T-helper 17 cell (primary cell): ENCODE measurements at regions not wholly inside any gene's neighbourhood (a gene's known extent, or its start where the extent isn't known, plus 50 kb on each side); places are given as distances from the start of the nearest gene placed in this dataset.

Experiments
- ATAC-seq: fragments of 150-1000 bp; cut with Tn5 transposase; 2 replicates; pipeline ENCODE4 v1.10.0; 2021; ENCODE audit warnings: mild to moderate bottlenecking, moderate library complexity
- DNase-seq, 3 donors: peaks; one replicate each; pipeline versions ENCODE4 v3.0.0 to v3.0.0-alpha.2; 2020 to 2021
- H3K9me3 ChIP-seq: one replicate; pipeline ENCODE4 v1.7.0; 2013; ENCODE audit warnings: low read length, mild to moderate bottlenecking; ENCODE audit not compliant: control insufficient read depth, poor library complexity, severe bottlenecking
- H3K27ac Mint-ChIP-seq: one replicate; pipeline ENCODE4 v1.8.0; 2022; ENCODE audit warnings: mild to moderate bottlenecking, moderate library complexity, mixed read lengths
- H3K27me3 Mint-ChIP-seq: one replicate; pipeline ENCODE4 v1.8.0; 2022; ENCODE audit warnings: mixed read lengths
- H3K36me3 Mint-ChIP-seq: one replicate; pipeline ENCODE4 v1.8.0; 2022; ENCODE audit warnings: low read depth, mixed read lengths
- H3K4me1 Mint-ChIP-seq: one replicate; pipeline ENCODE4 v1.8.0; 2022; ENCODE audit warnings: mild to moderate bottlenecking, mixed read lengths
- H3K4me3 Mint-ChIP-seq: one replicate; pipeline ENCODE4 v1.8.0; 2022; ENCODE audit warnings: mild to moderate bottlenecking, moderate library complexity, mixed read lengths

GRCh38 chr16:50859628-50860360 lies 117.9 kb downstream of the CYLD start:
- Mint-ChIP-seq H3K27me3 (peaks cover 52% of the 10 kb centered on the region), H3K27ac (no peak overlapping the region), H3K36me3 (peaks cover 7% of the 10 kb centered on the region), H3K4me1 (peaks cover 2% of the 10 kb centered on the region), H3K4me3 (no peak overlapping the region)
- no peaks in the 10 kb centered on the region for H3K9me3 ChIP-seq
- ATAC-seq = no peak
- DNase-seq = no peak

DNA sequence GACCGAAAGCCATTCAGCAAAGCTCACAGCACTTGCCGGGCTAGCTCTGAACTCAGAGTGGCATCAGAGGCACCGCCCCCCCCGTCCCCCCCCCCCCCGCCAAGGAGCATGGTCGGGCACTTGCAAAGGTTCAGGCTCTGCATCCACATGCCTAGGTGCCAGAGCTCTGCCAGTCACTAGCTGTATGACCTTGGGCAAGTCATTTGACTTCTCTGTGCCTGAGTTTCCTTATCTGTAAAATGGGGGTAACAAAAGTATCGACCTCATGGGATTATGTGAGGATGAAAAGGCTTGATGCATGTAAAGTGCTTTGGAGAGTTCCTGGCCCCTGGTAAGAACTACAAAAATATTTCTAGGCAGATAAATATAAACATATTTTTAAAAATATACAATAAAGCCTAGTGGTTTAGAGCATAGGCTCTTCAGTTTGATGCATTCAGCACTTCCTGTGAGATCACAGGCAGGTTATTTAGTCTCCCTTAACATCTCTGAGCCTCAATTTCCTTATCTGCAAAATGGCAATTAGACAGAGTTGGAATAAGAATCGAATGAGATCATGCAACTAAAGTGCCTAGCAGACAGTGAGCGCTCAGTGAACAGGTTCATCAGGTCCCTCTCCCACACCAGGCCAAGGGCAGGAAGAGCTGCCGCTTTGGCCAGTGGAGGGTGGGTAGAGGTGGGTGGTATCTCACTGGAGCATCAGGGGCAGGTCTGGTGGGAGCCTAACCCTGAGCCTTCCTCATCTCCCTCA lies 117.2 kb downstream of the CYLD start:
- DNase-seq (no peak), ATAC-seq (no peak)
- H3K9me3 ChIP-seq = no peaks in the 10 kb centered on the region
- Mint-ChIP-seq H3K4me1 (peaks cover 2% of the 10 kb centered on the region), H3K27me3 (peaks cover 58% of the 10 kb centered on the region), H3K36me3 (peaks cover 9% of the 10 kb centered on the region), H3K27ac (no peak overlapping the region), H3K4me3 (no peak overlapping the region)

DNA sequence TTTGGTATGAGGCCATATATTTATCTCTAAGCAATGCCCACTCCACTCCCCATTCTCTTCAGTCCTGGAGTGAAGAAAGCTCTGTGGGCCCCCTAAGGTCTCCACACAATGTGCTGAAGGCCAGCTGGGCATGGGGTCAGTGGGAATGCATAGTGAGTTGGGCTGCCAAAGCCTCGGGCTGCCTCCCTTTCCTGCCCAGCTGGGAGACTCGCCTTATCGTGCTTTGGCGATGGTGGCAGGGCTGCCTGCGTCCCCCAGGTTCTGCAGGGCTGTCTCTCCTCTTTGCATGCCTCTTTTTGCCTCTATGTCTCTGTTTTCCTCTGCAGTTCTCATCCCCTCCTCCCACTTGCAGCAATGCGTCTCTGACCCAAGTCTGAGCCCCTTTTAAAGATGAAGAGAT lies 116.5 kb downstream of the CYLD start:
- H3K4me3 Mint-ChIP-seq = no peak overlapping the region
- H3K27me3 Mint-ChIP-seq = peaks cover 54% of the 10 kb centered on the region
- no peaks in the 10 kb centered on the region for H3K4me1 Mint-ChIP-seq
- H3K36me3 Mint-ChIP-seq = peaks cover 6% of the 10 kb centered on the region
- H3K9me3 ChIP-seq = no peaks in the 10 kb centered on the region
- DNase-seq (no peak), ATAC-seq (no peak)
- no peak overlapping the region for H3K27ac Mint-ChIP-seq

DNA sequence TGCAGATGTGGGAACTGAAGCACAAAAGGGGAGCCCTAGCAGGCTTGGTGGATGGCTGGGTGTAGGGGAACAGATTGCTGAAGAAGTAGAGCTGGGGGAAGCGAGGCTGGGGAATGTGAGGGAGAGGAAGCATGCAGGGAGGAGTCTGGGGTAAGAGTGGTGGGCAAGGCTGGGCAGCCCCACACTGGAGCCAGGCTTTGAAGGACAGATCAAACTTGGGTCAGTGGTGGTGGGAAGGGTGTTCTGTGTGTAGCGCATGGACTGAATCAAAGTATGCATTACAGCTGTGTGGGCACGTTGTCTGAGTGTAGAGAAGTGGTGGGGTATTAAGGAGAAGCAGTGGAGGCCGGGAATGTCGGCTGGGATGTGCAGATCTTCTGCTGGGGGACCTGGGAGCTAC lies 116.0 kb downstream of the CYLD start:
- ATAC-seq = no peak
- Mint-ChIP-seq H3K27ac (no peak overlapping the region), H3K27me3 (peaks cover 58% of the 10 kb centered on the region), H3K4me3 (no peak overlapping the region), H3K36me3 (peaks cover 6% of the 10 kb centered on the region), H3K4me1 (no peaks in the 10 kb centered on the region)
- no peak for DNase-seq
- H3K9me3 ChIP-seq = no peaks in the 10 kb centered on the region

- ATAC-seq (no peak), DNase-seq (no peak)
- no peaks in the 10 kb centered on the region for H3K9me3 ChIP-seq
- no peak overlapping the region for H3K27ac Mint-ChIP-seq
- no peak overlapping the region for H3K4me3 Mint-ChIP-seq
- H3K36me3 Mint-ChIP-seq = peaks cover 6% of the 10 kb centered on the region
- H3K4me1 Mint-ChIP-seq = no peaks in the 10 kb centered on the region
- peaks cover 58% of the 10 kb centered on the region for H3K27me3 Mint-ChIP-seq
These were observed 115.1 kb downstream of the CYLD start for GRCh38 chr16:50856991-50857390.

DNA sequence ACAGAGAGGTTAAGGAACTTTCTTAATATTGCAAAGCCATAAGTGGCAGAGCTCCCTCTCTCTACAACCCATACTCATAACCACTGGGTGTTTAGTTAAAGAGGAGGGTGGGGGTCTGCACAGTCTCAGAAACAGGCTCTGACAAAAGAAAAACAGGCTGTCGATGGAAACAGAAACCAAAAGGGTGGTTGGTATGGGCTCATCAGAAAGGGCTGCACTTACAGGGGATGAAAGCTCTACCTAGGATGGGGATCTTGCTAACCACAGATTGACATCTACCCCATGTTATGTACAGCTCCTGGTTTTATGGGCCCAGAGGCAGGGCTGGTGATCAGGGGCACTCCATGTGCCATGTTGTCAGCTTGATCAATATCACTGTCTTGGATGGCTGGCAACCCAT lies 111.4 kb downstream of the CYLD start:
- H3K9me3 ChIP-seq = no peaks in the 10 kb centered on the region
- H3K4me3 Mint-ChIP-seq = no peak overlapping the region
- no peaks in the 10 kb centered on the region for H3K4me1 Mint-ChIP-seq
- H3K27me3 Mint-ChIP-seq = peaks cover 60% of the 10 kb centered on the region
- no peak for DNase-seq
- H3K36me3 Mint-ChIP-seq = peaks cover 6% of the 10 kb centered on the region
- no peak overlapping the region for H3K27ac Mint-ChIP-seq
- ATAC-seq = no peak
